NT2/D1 (cell line): ENCODE measurements at regions not wholly inside any gene's neighbourhood (a gene's known extent, or its start where the extent isn't known, plus 50 kb on each side); places are given as distances from the start of the nearest gene placed in this dataset.

Experiments
- SUZ12 ChIP-seq: IDR thresholded peaks from 2 replicates; pipeline ENCODE4 v1.6.1; 2011; ENCODE audit not compliant: insufficient read length, insufficient read depth; ENCODE audit errors: extremely low read depth
- YY1 ChIP-seq: IDR thresholded peaks from 2 replicates; pipeline ENCODE4 v1.6.1; 2011; ENCODE audit not compliant: insufficient read length, insufficient read depth

DNA sequence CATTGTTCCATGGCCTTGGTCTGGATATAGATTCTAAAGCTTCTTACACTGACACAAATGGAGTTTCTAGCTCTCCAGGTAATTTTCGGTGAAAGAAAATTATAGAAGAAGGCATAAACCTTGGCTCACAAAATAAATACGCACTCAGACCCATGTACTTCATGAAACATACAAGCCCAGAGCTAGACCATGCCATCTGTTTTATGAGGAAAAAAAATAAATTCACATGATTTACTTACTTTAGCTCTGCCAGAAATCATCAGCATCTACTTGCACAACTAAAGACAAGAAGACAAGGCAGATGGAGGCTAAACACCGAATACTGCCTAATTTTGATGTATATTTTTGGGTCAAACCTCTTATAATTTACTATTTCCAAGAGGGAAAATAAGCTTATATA is 197.4 kb upstream of the KLF14 start:
- TF ChIP-seq YY1 = no peak
- no peak for TF ChIP-seq SUZ12
